GM04504 (cell line): ENCODE measurements at regions not wholly inside any gene's neighbourhood (a gene's known extent, or its start where the extent isn't known, plus 50 kb on each side); places are given as distances from the start of the nearest gene placed in this dataset.

Source experiments
- DNase-seq: peaks from one replicate; pipeline ENCODE4 v3.0.0-alpha.2; 2012; ENCODE audit warnings: low read depth

- no peak for DNase-seq
These were observed 133.6 kb downstream of the UBE2E3 start for GRCh38 chr2:181114021-181114420.

- no peak for DNase-seq
These were observed 135.9 kb downstream of the UBE2E3 start for GRCh38 chr2:181116261-181116660.

- no peak for DNase-seq
These were observed 137.0 kb downstream of the UBE2E3 start for GRCh38 chr2:181117206-181117925.

GRCh38 chr2:181120625-181121024 lies 140.2 kb downstream of the UBE2E3 start:
- DNase-seq: no peak

GRCh38 chr2:181121996-181122395 lies 141.6 kb downstream of the UBE2E3 start:
- no peak for DNase-seq

GRCh38 chr2:181122601-181123000 lies 142.2 kb downstream of the UBE2E3 start:
- DNase-seq: no peak

GRCh38 chr2:181123798-181124231 lies 143.4 kb downstream of the UBE2E3 start:
- no peak for DNase-seq

- DNase-seq: no peak
These were observed 144.1 kb downstream of the UBE2E3 start for GRCh38 chr2:181124497-181124896.

- no peak for DNase-seq
These were observed 145.0 kb downstream of the UBE2E3 start for GRCh38 chr2:181125359-181125758.

- no peak for DNase-seq
These were observed 146.0 kb downstream of the UBE2E3 start for GRCh38 chr2:181126311-181126868.

- DNase-seq: no peak
These were observed 147.8 kb downstream of the UBE2E3 start for GRCh38 chr2:181128199-181128598.

- no peak for DNase-seq
These were observed 149.1 kb downstream of the UBE2E3 start for GRCh38 chr2:181129364-181130056.

- DNase-seq: peak; percentile 40
These were observed 150.3 kb downstream of the UBE2E3 start for GRCh38 chr2:181130686-181131085.

- no peak for DNase-seq
These were observed 151.2 kb downstream of the UBE2E3 start for GRCh38 chr2:181131584-181131983.

- DNase-seq: no peak
These were observed 158.4 kb downstream of the UBE2E3 start for GRCh38 chr2:181138816-181139215.

GRCh38 chr2:181139831-181140230 lies 159.4 kb downstream of the UBE2E3 start:
- DNase-seq: no peak

- DNase-seq: peak; percentile 55
These were observed 160.0 kb downstream of the UBE2E3 start for GRCh38 chr2:181140414-181140813.

GRCh38 chr2:181140928-181141327 lies 160.5 kb downstream of the UBE2E3 start:
- DNase-seq: no peak

- no peak for DNase-seq
These were observed 161.3 kb downstream of the UBE2E3 start for GRCh38 chr2:181141676-181142075.

GRCh38 chr2:181142514-181142913 lies 162.1 kb downstream of the UBE2E3 start:
- no peak for DNase-seq

- no peak for DNase-seq
These were observed 163.4 kb downstream of the UBE2E3 start for GRCh38 chr2:181143790-181144300.

GRCh38 chr2:181145645-181146044 lies 165.2 kb downstream of the UBE2E3 start:
- no peak for DNase-seq

GRCh38 chr2:181146171-181146570 lies 165.8 kb downstream of the UBE2E3 start:
- no peak for DNase-seq
